ENCODE measurements at regions not wholly inside any gene's neighbourhood (a gene's known extent, or its start where the extent isn't known, plus 50 kb on each side); places are given as distances from the start of the nearest gene placed in this dataset.

DNA sequence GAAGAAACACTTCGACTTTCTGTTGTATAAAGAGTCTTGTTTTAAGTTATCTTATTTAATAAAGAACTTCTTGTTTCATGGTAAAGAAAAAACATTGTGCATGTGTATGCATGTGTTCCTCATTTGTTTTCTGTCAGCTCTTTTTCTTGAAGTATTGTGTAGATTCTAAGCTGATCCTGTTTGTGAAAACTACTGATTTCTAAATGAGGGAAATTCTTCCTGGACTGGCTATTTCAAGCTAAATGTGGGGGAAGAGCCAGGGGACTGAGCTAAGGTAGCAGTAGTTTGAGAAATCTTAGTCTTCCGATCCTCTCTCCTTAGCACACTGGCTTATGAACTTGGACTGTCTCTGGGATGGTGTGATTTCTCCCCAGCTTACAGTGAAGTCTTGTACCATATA lies 56.4 kb upstream of the RBMS1 start:
- TF ChIP-seq, protein P1, sequence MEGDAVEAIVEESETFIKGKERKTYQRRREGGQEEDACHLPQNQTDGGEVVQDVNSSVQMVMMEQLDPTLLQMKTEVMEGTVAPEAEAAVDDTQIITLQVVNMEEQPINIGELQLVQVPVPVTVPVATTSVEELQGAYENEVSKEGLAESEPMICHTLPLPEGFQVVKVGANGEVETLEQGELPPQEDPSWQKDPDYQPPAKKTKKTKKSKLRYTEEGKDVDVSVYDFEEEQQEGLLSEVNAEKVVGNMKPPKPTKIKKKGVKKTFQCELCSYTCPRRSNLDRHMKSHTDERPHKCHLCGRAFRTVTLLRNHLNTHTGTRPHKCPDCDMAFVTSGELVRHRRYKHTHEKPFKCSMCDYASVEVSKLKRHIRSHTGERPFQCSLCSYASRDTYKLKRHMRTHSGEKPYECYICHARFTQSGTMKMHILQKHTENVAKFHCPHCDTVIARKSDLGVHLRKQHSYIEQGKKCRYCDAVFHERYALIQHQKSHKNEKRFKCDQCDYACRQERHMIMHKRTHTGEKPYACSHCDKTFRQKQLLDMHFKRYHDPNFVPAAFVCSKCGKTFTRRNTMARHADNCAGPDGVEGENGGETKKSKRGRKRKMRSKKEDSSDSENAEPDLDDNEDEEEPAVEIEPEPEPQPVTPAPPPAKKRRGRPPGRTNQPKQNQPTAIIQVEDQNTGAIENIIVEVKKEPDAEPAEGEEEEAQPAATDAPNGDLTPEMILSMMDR (IDR thresholded peaks at IDR 0.05): no peak
- H3K4me3 ChIP-seq: no peak overlapping the region
- DNase-seq (ENCODE audit: low spot score): no peak
- H3K27ac ChIP-seq: no peak overlapping the region

DNA sequence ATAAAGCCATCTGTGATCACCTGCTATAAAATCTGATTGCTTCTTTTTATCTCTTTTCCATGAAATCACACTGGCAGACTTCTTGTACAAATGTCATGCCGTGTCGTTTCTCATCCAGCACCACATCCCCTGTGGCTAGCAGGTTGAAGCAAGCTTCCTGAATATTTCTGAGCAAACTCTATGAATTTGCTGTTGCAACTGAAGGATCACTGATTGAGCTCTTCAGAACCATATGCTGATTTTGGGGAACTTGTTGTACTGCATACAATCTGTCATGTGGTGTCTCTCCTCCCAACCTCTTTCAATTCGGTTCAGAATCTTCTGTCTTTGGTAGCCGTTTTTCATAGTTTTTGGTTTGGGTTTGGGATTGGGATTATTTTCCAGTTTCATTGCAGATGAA lies 57.7 kb upstream of the RBMS1 start:
- no peak overlapping the region for H3K4me3 ChIP-seq
- TF ChIP-seq, protein P1 (IDR thresholded peaks at IDR 0.05): no peak
- no peak overlapping the region for H3K27ac ChIP-seq
- DNase-seq (ENCODE audit: low spot score): no peak

DNA sequence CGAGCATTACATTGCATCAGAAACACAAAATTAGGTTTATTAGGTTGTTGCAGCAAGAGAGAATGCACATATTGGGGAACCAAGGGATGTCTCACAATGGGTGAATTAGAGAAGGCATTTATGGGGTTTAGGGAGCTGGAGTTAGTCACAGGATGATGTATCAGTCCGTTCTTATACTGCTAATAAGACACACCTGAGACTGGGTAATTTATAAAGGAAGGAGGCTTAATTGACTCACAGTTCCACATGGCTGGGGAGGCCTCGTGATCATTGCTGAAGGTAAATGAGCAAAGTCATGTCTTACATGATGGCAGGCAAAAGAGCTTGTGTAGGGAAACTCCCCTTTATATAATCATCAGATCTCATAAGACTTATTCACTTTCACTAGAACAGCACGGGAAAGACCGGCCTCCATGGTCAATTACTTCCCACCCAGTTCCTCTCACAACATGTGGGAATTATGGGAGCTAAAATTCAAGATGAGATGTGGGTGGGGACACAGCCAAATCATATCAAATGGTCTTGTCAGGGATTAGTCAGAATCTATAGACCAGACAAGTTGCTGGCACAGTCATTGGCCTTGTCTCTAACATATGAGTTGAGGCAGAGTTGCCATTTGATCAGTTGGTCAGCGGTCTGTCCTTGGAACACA lies 61.9 kb upstream of the RBMS1 start:
- H3K27ac ChIP-seq: no peak overlapping the region
- H3K4me3 ChIP-seq: no peak overlapping the region
- TF ChIP-seq, protein P1 (IDR thresholded peaks at IDR 0.05): no peak
- DNase-seq (ENCODE audit: low spot score): no peak

DNA sequence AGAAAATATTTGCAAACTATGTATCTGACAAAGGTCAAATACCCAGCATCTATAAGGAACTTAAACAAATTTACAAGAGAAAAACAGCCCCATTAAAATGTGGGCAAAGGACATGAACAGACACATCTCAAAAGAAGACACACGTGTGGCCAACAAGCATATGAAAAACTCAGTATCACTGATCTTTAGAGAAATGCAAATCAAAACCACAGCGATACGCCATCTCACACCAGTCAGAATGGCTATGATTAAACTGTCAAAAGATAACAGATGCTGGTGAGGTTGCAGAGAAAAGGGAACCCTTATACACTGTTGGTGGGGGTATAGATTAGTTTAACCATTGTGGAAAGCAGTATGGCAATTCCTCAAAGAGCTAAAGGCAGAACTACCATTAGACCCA lies 64.3 kb upstream of the RBMS1 start:
- TF ChIP-seq, protein P1 (IDR thresholded peaks at IDR 0.05): no peak
- DNase-seq (ENCODE audit: low spot score): no peak
- no peak overlapping the region for H3K27ac ChIP-seq
- H3K4me3 ChIP-seq: no peak overlapping the region

DNA sequence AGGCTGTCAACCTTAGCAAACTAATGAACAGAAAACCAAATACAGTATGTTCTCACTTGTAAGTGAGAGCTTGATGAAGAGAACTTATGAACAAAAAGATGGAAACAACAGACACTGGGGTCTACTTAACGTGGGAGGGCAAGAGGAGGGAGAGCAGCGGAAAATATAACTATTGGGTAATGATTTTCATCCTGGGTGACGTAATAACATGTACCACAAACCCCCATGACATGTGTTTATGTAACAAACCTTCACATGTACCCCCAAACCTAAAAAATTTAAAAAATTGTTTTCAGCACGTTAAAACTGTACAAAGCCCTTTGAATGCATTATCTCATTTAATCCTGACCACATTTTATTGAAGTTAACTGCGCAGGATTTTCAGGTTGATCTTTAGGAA lies 64.9 kb upstream of the RBMS1 start:
- TF ChIP-seq, protein P1 (IDR thresholded peaks at IDR 0.05): no peak

DNA sequence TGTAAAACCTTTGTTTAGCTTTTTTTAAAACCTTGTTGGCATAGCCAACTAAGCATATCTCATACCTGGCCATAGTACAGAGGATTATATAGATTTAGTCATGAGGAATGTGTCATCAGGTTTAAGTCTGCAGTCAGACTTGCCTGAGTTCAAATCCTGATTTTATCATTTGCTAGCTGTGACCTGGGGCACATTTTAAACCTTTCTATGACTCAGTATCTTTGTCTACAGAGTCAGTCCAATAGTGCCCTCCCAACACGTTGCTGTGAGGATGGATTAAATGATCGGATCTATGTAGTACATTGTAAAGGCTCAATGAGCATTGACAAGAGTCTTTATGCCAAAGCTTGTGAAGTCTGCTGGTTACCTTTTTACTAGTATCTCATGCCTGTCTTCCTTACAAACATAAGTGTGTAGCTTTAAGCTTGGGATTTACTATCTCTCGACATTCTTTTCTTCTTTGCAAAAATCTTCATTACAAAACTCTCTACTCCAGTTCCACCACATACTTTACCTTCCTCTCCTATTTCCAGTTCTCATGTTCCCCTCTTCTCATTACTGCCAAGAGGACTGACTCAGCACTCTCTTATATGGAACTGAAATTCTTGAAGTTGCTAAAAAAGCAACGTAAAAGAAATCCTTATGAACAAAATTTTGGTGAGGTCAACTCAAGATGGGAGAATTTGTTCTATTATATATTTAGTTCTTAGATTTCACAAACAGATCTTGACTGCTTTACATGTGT lies 68.1 kb upstream of the RBMS1 start:
- no peak for DNase-seq (ENCODE audit: low spot score)
- Histone ChIP-seq H3K27ac (no peak overlapping the region), H3K4me3 (no peak overlapping the region)
- TF ChIP-seq, protein P1 (IDR thresholded peaks at IDR 0.05): no peak

More for the DNA sequence above, 64.9 kb upstream of the RBMS1 start:
- Histone ChIP-seq H3K4me3 (no peak overlapping the region), H3K27ac (no peak overlapping the region)
- DNase-seq (ENCODE audit: low spot score): no peak

DNA sequence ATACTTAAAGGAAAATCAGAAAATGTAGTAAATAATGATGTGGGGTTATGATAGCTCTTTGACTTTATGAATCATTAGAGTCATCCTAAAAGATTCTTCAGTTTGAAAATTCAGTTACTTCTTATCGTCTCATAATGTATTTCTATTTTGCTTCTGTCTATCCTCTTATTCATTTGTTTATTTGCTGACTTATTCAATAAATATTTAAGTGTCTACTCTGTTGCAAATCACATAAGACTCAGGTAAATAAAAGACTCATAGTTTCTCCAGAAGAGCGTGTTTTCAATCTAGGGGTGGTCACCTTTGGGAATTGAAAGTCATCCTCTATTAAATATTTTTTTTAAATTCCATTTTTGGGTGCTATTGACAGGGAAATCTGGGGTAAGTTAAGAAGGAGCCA lies 69.1 kb upstream of the RBMS1 start:
- H3K27ac ChIP-seq: no peak overlapping the region
- TF ChIP-seq, protein P1 (IDR thresholded peaks at IDR 0.05): no peak
- no peak for DNase-seq (ENCODE audit: low spot score)
- no peak overlapping the region for H3K4me3 ChIP-seq

Measured in coronary artery (tissue), 2 donors.